H1 (cell line): ENCODE measurements at regions not wholly inside any gene's neighbourhood (a gene's known extent, or its start where the extent isn't known, plus 50 kb on each side); places are given as distances from the start of the nearest gene placed in this dataset.

Experiments
- CTCF ChIA-PET: fragments of 300-600 bp; sonication (Branson Sonifier 250); formaldehyde crosslinking; loops from one replicate; lab custom pipeline; 2021; ENCODE audit not compliant: partially characterized antibody; lab: Charles Lee
- POLR2A ChIA-PET: fragments of 300-600 bp; sonication (Branson Sonifier 250); formaldehyde crosslinking; loops from one replicate; lab custom pipeline; 2021; ENCODE audit warnings: inconsistent platforms; ENCODE audit not compliant: partially characterized antibody; lab: Charles Lee
- DNase-seq, 2 experiments: peaks; one replicate each; pipeline versions ENCODE4 v3.0.0 to v3.0.0-alpha.2; 2010 to 2022; ENCODE audit warnings: low spot score in 2 of 2, low read depth in 1 of 2, mixed read lengths in 1 of 2
- FAIRE-seq: peaks from 2 replicates; lab custom pipeline; 2011; peaks lifted over from hg19 to GRCh38; lab: Jason Lieb, UNC
- H2AFZ ChIP-seq: 2 replicates; pipeline ENCODE4 v1.8.1; 2012; ENCODE audit warnings: low read length, inconsistent platforms
- H2AK5ac ChIP-seq: 2 replicates; pipeline ENCODE4 v1.6.1; 2013; ENCODE audit warnings: low read depth, low read length
- H2BK120ac ChIP-seq: replicated peaks from 2 replicates; pipeline ENCODE3; 2013; ENCODE audit warnings: low read depth, low read length, inconsistent platforms
- H2BK12ac ChIP-seq: 2 replicates; pipeline ENCODE4 v1.6.1; 2013; ENCODE audit warnings: low read depth, low read length
- H2BK15ac ChIP-seq: 2 replicates; pipeline ENCODE4 v1.6.1; 2013; ENCODE audit warnings: low read length
- H2BK20ac ChIP-seq: 2 replicates; pipeline ENCODE4 v1.6.1; 2013; ENCODE audit warnings: low read length
- H2BK5ac ChIP-seq: 2 replicates; pipeline ENCODE4 v1.6.1; 2013; ENCODE audit warnings: low read depth, low read length
- H3K14ac ChIP-seq: 2 replicates; pipeline ENCODE4 v1.6.1; 2013; ENCODE audit warnings: inconsistent platforms; ENCODE audit not compliant: insufficient read length
- H3K18ac ChIP-seq: 2 replicates; pipeline ENCODE4 v1.6.1; 2013; ENCODE audit warnings: low read length; ENCODE audit errors: extremely low read depth
- H3K23ac ChIP-seq: 2 replicates; pipeline ENCODE4 v1.6.1; 2013; ENCODE audit warnings: inconsistent platforms; ENCODE audit not compliant: insufficient read length
- H3K23me2 ChIP-seq: 2 replicates; pipeline ENCODE4 v1.6.1; 2013; ENCODE audit warnings: low read depth, low read length
- H3K27ac ChIP-seq: 2 replicates; pipeline ENCODE4 v1.6.1; 2011; ENCODE audit warnings: low read depth, low read length, inconsistent platforms
- H3K27me3 ChIP-seq, 4 experiments: replicated peaks in 1 of 4; 1 replicate in 1 of 4; 2 replicates in 3 of 4; pipeline versions ENCODE4 v1.6.1 to v1.8.1; 2011 to 2013; ENCODE audit warnings: low read length in 3 of 4, mild to moderate bottlenecking in 3 of 4, inconsistent platforms in 2 of 4, mixed read lengths in 2 of 4, moderate library complexity in 1 of 4; ENCODE audit not compliant: control insufficient read depth in 3 of 4, insufficient read depth in 3 of 4; ENCODE audit errors: extremely low read depth in 1 of 4
- H3K36me3 ChIP-seq, 4 experiments: 2 replicates each; pipeline versions ENCODE4 v1.6.1 to v1.8.1; 2011 to 2013; ENCODE audit warnings: mild to moderate bottlenecking in 4 of 4, low read length in 3 of 4, moderate library complexity in 2 of 4, control low read depth in 1 of 4, inconsistent platforms in 1 of 4; ENCODE audit not compliant: insufficient read depth in 4 of 4, control insufficient read depth in 2 of 4
- H3K4ac ChIP-seq: replicated peaks from 2 replicates; pipeline ENCODE3; 2013; ENCODE audit warnings: low read length, low read depth, mixed read lengths, inconsistent platforms; ENCODE audit not compliant: insufficient read length
- H3K4me1 ChIP-seq, 4 experiments: replicated peaks in 1 of 4; 1 replicate in 1 of 4; 2 replicates in 3 of 4; pipeline versions ENCODE4 v1.6.1 to v1.8.1; 2011 to 2013; ENCODE audit warnings: low read length in 3 of 4, inconsistent platforms in 2 of 4, mixed read lengths in 1 of 4; ENCODE audit not compliant: insufficient read depth in 4 of 4, control insufficient read depth in 3 of 4
- H3K4me2 ChIP-seq, 2 experiments: 2 replicates each; pipeline versions ENCODE4 v1.6.1 to v1.8.1; 2011 to 2013; ENCODE audit warnings: low read depth in 2 of 2, low read length in 2 of 2, control low read depth in 1 of 2, inconsistent platforms in 1 of 2, mild to moderate bottlenecking in 1 of 2; ENCODE audit not compliant: insufficient read depth in 1 of 2
- H3K4me3 ChIP-seq, 4 experiments: fragments of 200-600, 300-600 bp in 1 of 4; sonication (generic), shearing (Covaris generic), sonication (Bioruptor Twin) in 1 of 4; 2 replicates each; pipeline versions ENCODE4 v1.5.1 to v1.8.1; 2011 to 2016; ENCODE audit warnings: low read length in 4 of 4, low read depth in 3 of 4, control low read depth in 2 of 4, inconsistent platforms in 2 of 4, mild to moderate bottlenecking in 2 of 4, mixed read lengths in 1 of 4, moderate library complexity in 1 of 4; ENCODE audit not compliant: insufficient read depth in 2 of 4; ENCODE audit errors: extremely low read depth in 1 of 4
- H3K56ac ChIP-seq: replicated peaks from 2 replicates; pipeline ENCODE3; 2013; ENCODE audit warnings: low read depth, mild to moderate bottlenecking, mixed read lengths, low read length, inconsistent platforms; ENCODE audit not compliant: insufficient read length
- H3K79me1 ChIP-seq: 2 replicates; pipeline ENCODE4 v1.6.1; 2013; ENCODE audit warnings: low read depth, low read length, control low read depth
- H3K79me2 ChIP-seq, 2 experiments: 2 replicates each; pipeline versions ENCODE4 v1.6.1 to v1.8.1; 2012 to 2013; ENCODE audit warnings: low read length in 2 of 2, mild to moderate bottlenecking in 2 of 2, inconsistent platforms in 1 of 2; ENCODE audit not compliant: insufficient read depth in 2 of 2, control insufficient read depth in 1 of 2
- H3K9ac ChIP-seq, 4 experiments: replicated peaks in 1 of 4; 1 replicate in 1 of 4; 2 replicates in 3 of 4; pipeline versions ENCODE4 v1.6.1 to v1.8.1; 2011 to 2013; ENCODE audit warnings: low read depth in 3 of 4, low read length in 3 of 4, control low read depth in 2 of 4, mild to moderate bottlenecking in 2 of 4, moderate library complexity in 2 of 4, inconsistent platforms in 1 of 4; ENCODE audit errors: extremely low read depth in 1 of 4
- H3K9me3 ChIP-seq, 2 experiments: 2 replicates each; pipeline versions ENCODE4 v1.6.1 to v1.8.1; 2012 to 2013; ENCODE audit warnings: mild to moderate bottlenecking in 2 of 2, moderate library complexity in 2 of 2, control low read depth in 1 of 2, inconsistent platforms in 1 of 2, low read depth in 1 of 2, low read length in 1 of 2, mixed read lengths in 1 of 2; ENCODE audit not compliant: insufficient read depth in 2 of 2
- H4K20me1 ChIP-seq, 2 experiments: replicated peaks in 1 of 2; 2 replicates each; pipeline versions ENCODE3 to v1.8.1; 2011 to 2013; ENCODE audit warnings: inconsistent platforms in 2 of 2, low read length in 2 of 2, mild to moderate bottlenecking in 1 of 2; ENCODE audit not compliant: insufficient read depth in 2 of 2, control insufficient read depth in 1 of 2
- H4K5ac ChIP-seq: 2 replicates; pipeline ENCODE4 v1.6.1; 2013; ENCODE audit warnings: low read length, low read depth, mixed read lengths, inconsistent platforms; ENCODE audit not compliant: insufficient read length
- H4K8ac ChIP-seq: 2 replicates; pipeline ENCODE4 v1.8.0; 2013; ENCODE audit warnings: mild to moderate bottlenecking, moderate library complexity, low read length, inconsistent platforms; ENCODE audit not compliant: insufficient read depth; ENCODE audit errors: extremely low read depth
- H4K91ac ChIP-seq: replicated peaks from 2 replicates; pipeline ENCODE3; 2013; ENCODE audit warnings: low read length, mixed read lengths, inconsistent platforms; ENCODE audit not compliant: insufficient read length
- CBX8 ChIP-seq: fragments of 300-800, 300-1000 bp; sonication (generic); IDR thresholded peaks from 2 replicates; pipeline ENCODE4 v1.7.1; 2016; ENCODE audit warnings: low read depth, low read length, borderline replicate concordance
- CEBPB ChIP-seq: IDR thresholded peaks from 2 replicates; pipeline ENCODE4 v1.6.1; 2012; ENCODE audit warnings: low read depth, low read length
- CHD2 ChIP-seq: IDR thresholded peaks from 2 replicates; pipeline ENCODE4 v1.6.1; 2012; ENCODE audit warnings: low read length, improper control_type of control experiment
- CREB1 ChIP-seq: IDR thresholded peaks from 2 replicates; pipeline ENCODE4 v1.6.1; 2012; ENCODE audit warnings: inconsistent platforms
- CTBP2 ChIP-seq: IDR thresholded peaks from 2 replicates; pipeline ENCODE4 v1.7.0; 2011; ENCODE audit warnings: borderline replicate concordance, mild to moderate bottlenecking, moderate library complexity, mixed read lengths, low read length; ENCODE audit not compliant: insufficient read depth, insufficient read length
- EP300 ChIP-seq, 2 experiments: IDR thresholded peaks; 1 replicate in 1 of 2; 2 replicates in 1 of 2; pipeline ENCODE4 v1.6.1; 2011 to 2012; ENCODE audit warnings: low read depth in 2 of 2, low read length in 2 of 2, mild to moderate bottlenecking in 2 of 2, borderline replicate concordance in 1 of 2, inconsistent platforms in 1 of 2, moderate library complexity in 1 of 2
- HDAC2 ChIP-seq, 2 experiments: fragments of 300-600 bp in 1 of 2; sonication (generic) in 1 of 2; IDR thresholded peaks; 2 replicates each; pipeline ENCODE4 v1.6.1; 2011 to 2012; ENCODE audit warnings: low read depth in 2 of 2, low read length in 2 of 2, mild to moderate bottlenecking in 2 of 2, moderate library complexity in 2 of 2, borderline replicate concordance in 1 of 2, inconsistent platforms in 1 of 2
- KDM5A ChIP-seq: fragments of 200-600 bp; IDR thresholded peaks from 2 replicates; pipeline ENCODE4 v1.7.1; 2012; ENCODE audit warnings: mild to moderate bottlenecking, low read length, inconsistent platforms, mixed read lengths
- NRF1 ChIP-seq: IDR thresholded peaks from 2 replicates; pipeline ENCODE4 v1.6.1; 2011; ENCODE audit warnings: mild to moderate bottlenecking, low read depth, low read length, improper control_type of control experiment
- SIRT6 ChIP-seq: IDR thresholded peaks from one replicate; pipeline ENCODE4 v1.7.1; 2012; ENCODE audit warnings: low read length, inconsistent platforms
- SP2 ChIP-seq: IDR thresholded peaks from 2 replicates; pipeline ENCODE4 v1.6.1; 2012; ENCODE audit warnings: mild to moderate bottlenecking, low read length, inconsistent platforms
- SP4 ChIP-seq: IDR thresholded peaks from 2 replicates; pipeline ENCODE4 v1.6.1; 2012; ENCODE audit warnings: low read length, inconsistent platforms
- SRF ChIP-seq: IDR thresholded peaks from 2 replicates; pipeline ENCODE4 v1.6.1; 2011; ENCODE audit warnings: mild to moderate bottlenecking, low read depth, low read length, moderate library complexity
- TCF12 ChIP-seq: IDR thresholded peaks from 2 replicates; pipeline ENCODE4 v1.6.1; 2011; ENCODE audit warnings: low read depth, mild to moderate bottlenecking, low read length
- TEAD4 ChIP-seq: IDR thresholded peaks from 2 replicates; pipeline ENCODE4 v1.6.1; 2012; ENCODE audit warnings: low read depth, low read length, inconsistent platforms, mixed read lengths
- WGBS, 2 experiments: shearing (Covaris generic) in 1 of 2; methylation state at CpG; one replicate each; pipeline versions ENCODE4 v1.1.6 to v1.1.7; 2013 to 2015; ENCODE audit warnings: low lambda C conversion rate in 2 of 2, mixed read lengths in 2 of 2, inconsistent platforms in 1 of 2, low coverage in 1 of 2, missing lambda C conversion rate in 1 of 2; ENCODE audit not compliant: insufficient replicate concordance in 2 of 2, insufficient coverage in 1 of 2, insufficient read length in 1 of 2; ENCODE audit errors: extremely low coverage in 1 of 2, missing lambda C conversion rate in 1 of 2; 5-methylcytosine and 5-hydroxymethylcytosine counted together

DNA sequence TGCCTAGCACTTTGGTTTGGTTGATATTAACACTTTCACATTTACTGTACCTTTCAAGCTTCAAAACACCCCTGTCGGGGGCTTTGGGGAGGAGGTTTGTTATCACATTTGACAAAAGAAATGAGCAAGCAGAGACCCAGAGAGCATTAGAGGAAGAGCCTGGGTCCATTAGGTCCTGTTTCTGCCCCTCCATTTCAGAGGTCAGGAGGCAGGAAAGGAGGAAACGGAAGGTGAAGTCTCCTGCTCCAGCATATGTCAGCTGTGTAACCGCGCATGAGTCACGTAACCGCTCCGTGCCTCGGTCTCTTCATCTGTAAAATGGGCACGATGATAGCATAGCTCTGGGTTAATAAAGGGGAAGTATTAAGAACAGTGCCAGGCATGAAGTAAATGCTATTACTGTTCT lies 201.9 kb upstream of the BCOR start:
- H3K9me3 ChIP-seq: no peaks in the 10 kb centered on the region
- H2BK120ac ChIP-seq: no peak overlapping the region
- H3K23me2 ChIP-seq: no peaks in the 10 kb centered on the region
- H2BK12ac ChIP-seq: no peak overlapping the region
- no peak overlapping the region for H2BK20ac ChIP-seq
- DNase-seq: no peak
- H3K14ac ChIP-seq: no peak overlapping the region
- no peaks in the 10 kb centered on the region for H3K36me3 ChIP-seq
- no peak overlapping the region for H3K4ac ChIP-seq
- H3K27ac ChIP-seq: no peak overlapping the region
- ChIA-PET CTCF (interaction anchor here (0.8 to 3.2 kb wide), 7 partner anchors 29 to 218 kb away, joined by 3 to 14 read pairs (median 3); no protein-coding TSS in a partner anchor), POLR2A (interaction anchor here (1.0 kb wide), 1 partner anchor 151 kb away, joined by 3 read pairs; no protein-coding TSS in a partner anchor)
- H4K5ac ChIP-seq: no peak overlapping the region
- H4K91ac ChIP-seq: no peak overlapping the region
- no peak overlapping the region for H2BK15ac ChIP-seq
- H3K79me1 ChIP-seq: no peaks in the 10 kb centered on the region
- no peak overlapping the region for H3K18ac ChIP-seq
- no peak overlapping the region for H3K4me3 ChIP-seq
- no peak overlapping the region for H2AFZ ChIP-seq
- H2BK5ac ChIP-seq: no peak overlapping the region
- H2AK5ac ChIP-seq: no peak overlapping the region
- H4K20me1 ChIP-seq: no peaks in the 10 kb centered on the region
- no peak for FAIRE-seq
- H3K4me2 ChIP-seq: no peak overlapping the region
- no peak overlapping the region for H3K23ac ChIP-seq
- no peaks in the 10 kb centered on the region for H3K79me2 ChIP-seq
- 92% methylated on average over 7 of the region's 9 CpGs; no CpG with 5 or more reads in 1 of the 2 experiments for WGBS, 2 experiments
- H3K56ac ChIP-seq: no peak overlapping the region
- H3K4me1 ChIP-seq: peaks cover 2 to 11% (median 3%) of the 10 kb centered on the region in 4 experiments; a peak in 4 of 7 replicates
- H3K27me3 ChIP-seq: no peaks in the 10 kb centered on the region; a peak in 1 of 7 replicates
- H4K8ac ChIP-seq: no peak overlapping the region
- no peak overlapping the region for H3K9ac ChIP-seq
- TF ChIP-seq SIRT6: no peak
- TF ChIP-seq CEBPB: no peak
- TF ChIP-seq NRF1: no peak
- no peak for TF ChIP-seq HDAC2 (IDR thresholded peaks at IDR 0.05; ENCODE audit: borderline replicate concordance in 1 of 2, low read depth in 2 of 2, low read length in 2 of 2)
- no peak for TF ChIP-seq CBX8
- TF ChIP-seq CHD2: no peak
- TF ChIP-seq SP4: no peak
- no peak for TF ChIP-seq EP300 (IDR thresholded peaks at IDR 0.05; ENCODE audit: borderline replicate concordance in 1 of 2, low read depth in 2 of 2, low read length in 2 of 2)
- no peak for TF ChIP-seq CTBP2
- no peak for TF ChIP-seq TEAD4
- TF ChIP-seq SRF: no peak
- no peak for TF ChIP-seq KDM5A
- TF ChIP-seq CREB1: no peak
- no peak for TF ChIP-seq SP2
- no peak for TF ChIP-seq TCF12
